Retinal pigment epithelial cell (primary cell): ENCODE measurements at regions not wholly inside any gene's neighbourhood (a gene's known extent, or its start where the extent isn't known, plus 50 kb on each side); places are given as distances from the start of the nearest gene placed in this dataset.
"Not testable (repeated sequence)": the region's sequence is repeated elsewhere in the genome, so short reads cannot be mapped to it uniquely, and the experiment has no call there.

ENCODE experiments used
- DNase-seq: peaks from one replicate; pipeline ENCODE4 v3.0.0-alpha.2; 2010; ENCODE audit warnings: low read depth
- H3K4me3 ChIP-seq: 2 replicates; pipeline ENCODE4 v1.5.1; 2011; ENCODE audit warnings: mild to moderate bottlenecking, low read length, control low read depth, moderate library complexity
- TF ChIP-seq, protein P1 (sequence below): conservative IDR thresholded peaks from 2 replicates; pipeline ENCODE4 v1.5.1; 2011; ENCODE audit warnings: low read depth, low read length, control low read depth, inconsistent platforms

DNA sequence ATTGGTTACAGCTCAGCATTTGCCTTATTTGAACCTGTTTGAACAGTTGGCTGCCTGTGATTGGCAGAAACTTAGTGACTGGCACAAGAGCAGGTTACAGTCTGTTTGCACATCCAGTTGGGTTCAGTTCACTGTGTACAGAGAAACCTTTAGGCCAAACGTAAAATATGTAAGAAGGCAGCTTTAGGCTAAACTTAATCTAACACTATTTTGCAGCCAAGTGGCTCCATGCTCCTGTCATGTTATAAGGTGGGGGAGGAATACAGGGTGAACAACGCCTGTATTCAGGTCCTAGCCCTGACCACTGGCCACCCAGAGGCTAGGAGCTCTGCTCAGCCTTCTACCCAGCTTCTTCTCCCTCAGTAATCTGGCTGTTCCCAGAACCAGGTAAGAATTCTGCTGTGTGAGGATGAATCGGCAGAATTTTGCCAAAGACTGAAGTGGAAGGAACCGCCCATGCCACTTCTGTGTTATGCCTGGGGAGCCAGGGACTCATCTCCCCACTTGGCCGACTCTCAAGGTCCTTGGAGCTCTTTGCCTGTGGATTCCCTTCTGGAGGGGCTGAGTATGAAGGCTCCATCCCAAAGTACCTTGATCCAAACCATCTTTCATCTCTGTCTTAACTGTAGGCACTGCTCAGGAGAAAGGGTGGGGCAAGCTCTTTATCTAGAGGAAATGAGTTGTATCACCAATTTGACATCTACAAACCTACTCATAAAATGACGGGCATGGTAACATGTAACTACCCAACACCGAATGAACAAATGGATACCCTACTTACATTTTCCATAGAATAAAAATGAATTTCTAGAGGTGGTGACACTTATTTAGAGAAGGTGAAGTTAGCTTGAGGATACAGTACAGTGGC, 164.4 kb upstream of the NAMPT start:
- no peak overlapping the region for H3K4me3 ChIP-seq
- no peak for DNase-seq
- TF ChIP-seq, protein P1, sequence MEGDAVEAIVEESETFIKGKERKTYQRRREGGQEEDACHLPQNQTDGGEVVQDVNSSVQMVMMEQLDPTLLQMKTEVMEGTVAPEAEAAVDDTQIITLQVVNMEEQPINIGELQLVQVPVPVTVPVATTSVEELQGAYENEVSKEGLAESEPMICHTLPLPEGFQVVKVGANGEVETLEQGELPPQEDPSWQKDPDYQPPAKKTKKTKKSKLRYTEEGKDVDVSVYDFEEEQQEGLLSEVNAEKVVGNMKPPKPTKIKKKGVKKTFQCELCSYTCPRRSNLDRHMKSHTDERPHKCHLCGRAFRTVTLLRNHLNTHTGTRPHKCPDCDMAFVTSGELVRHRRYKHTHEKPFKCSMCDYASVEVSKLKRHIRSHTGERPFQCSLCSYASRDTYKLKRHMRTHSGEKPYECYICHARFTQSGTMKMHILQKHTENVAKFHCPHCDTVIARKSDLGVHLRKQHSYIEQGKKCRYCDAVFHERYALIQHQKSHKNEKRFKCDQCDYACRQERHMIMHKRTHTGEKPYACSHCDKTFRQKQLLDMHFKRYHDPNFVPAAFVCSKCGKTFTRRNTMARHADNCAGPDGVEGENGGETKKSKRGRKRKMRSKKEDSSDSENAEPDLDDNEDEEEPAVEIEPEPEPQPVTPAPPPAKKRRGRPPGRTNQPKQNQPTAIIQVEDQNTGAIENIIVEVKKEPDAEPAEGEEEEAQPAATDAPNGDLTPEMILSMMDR = no peak

DNA sequence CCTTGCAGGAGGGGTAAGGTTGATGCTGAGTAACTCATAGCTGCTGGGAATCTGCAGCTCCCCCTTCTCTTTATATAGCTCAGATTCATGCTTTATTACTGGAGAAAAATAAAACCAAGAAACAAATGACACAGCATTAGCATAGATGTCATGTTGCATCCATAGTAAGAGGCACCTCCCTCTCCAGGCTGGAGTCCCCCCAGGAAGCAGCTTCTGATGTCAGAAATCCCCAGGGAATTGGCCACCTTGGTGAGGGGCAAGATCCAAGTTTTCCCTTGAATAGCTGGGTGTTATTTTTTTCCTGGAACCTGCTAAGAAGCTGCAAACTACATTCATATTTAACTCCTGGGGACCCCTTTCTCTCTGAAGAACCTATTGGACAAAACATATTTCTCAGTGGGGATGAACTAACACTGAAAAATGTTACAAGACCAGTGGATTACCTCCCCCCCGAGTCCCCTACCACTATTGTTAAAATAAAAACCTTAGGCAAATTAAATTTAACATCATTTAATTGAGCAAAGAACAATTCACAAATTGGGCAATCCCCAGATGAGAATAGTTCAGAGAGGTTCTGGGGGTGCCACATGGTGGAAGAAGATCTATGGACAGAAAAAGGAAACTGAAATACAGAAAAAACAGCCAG, 163.7 kb upstream of the NAMPT start:
- TF ChIP-seq, protein P1 = no peak
- no peak for DNase-seq
- no peak overlapping the region for H3K4me3 ChIP-seq

DNA sequence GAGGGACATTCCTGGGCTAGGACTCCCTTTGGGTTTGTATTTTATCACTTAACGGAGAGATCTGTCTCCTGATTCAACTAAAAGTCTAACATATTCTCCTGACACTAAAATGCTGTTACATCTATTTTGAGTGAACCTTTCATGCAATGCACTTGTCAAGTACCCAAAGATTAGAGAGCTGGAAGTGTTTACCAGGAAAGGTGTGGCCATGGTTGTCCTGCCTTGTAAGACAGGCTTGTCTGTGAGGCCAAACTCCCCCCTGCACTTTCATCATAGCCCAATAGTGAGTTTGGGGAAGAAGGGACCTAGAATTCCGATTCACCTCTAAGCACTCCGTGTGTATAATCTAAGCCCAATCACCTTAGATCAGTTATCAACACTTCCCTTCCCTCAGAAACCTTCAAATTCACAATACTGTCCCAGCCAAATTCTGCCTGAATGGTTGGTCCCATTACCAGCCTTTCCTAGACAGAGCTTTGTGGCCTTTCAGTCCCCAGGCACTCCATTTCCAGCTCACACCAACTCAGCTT, 162.6 kb upstream of the NAMPT start:
- H3K4me3 ChIP-seq = no peak overlapping the region
- TF ChIP-seq, protein P1 = no peak
- no peak for DNase-seq

DNA sequence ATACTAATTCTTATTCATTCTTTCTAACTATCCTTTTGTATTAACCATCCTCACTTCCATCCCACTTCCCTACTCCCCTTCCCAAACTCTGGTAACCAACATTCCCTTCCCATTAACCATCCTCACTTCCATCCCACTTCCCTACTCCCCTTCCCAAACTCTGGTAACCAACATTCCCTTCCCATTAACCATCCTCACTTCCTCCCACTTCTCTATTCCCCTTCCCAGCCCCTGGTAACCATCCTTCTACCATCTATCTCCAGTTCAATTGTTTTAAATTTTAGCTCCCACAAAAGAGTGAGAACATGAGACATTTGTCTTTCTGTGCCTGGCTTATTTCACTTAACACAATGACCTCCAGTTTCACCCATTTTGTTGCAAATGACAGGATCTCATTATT, 160.6 kb upstream of the NAMPT start:
- H3K4me3 ChIP-seq, DNase-seq: not testable (repeated sequence)

DNA sequence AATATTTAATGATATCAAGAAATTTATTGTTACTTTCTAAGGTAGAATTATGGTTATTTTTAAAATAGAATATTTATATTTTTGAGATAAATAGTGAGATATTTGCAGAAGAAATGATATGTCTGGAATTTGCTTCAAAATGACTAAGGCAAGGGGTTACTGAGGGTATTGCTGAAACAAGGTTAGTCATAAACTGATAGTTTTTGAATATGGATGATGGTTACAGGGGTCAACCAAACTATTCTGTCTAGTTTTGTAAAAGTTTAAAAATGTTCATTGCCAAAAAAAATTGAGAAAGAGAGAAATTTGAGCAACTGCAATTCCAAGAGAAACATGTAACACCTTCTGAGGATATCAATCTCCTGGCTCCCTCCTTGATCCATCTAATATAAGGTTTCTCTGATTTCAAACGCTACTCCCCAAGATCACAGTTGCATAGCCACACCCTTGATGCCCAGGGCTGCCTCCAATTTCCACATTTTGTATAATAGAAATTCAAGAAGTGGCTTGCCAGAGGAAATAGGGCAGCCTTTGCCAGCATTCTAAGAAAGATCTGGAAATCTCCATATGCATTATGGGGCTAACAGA, 159.4 kb upstream of the NAMPT start:
- DNase-seq = no peak
- no peak overlapping the region for H3K4me3 ChIP-seq
- TF ChIP-seq, protein P1 = no peak

DNA sequence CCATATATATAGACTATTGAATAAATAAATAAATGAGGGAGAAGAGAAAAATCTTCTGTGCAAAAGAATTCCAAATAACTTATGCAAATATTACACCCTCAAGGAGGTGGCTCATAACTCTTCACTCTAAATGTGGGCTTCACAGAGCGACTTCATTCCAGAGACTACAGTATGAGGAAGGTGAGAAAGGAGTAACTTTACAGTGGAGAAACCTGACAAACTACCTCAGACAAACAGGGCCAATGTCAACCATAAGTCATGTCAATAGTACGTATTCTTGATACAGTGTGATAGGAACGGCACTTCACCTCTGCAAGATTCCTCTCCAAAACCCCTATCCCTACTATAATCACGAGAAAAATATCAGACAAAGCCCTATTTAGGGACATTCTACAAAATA, 158.4 kb upstream of the NAMPT start:
- H3K4me3 ChIP-seq = no peak overlapping the region

DNA sequence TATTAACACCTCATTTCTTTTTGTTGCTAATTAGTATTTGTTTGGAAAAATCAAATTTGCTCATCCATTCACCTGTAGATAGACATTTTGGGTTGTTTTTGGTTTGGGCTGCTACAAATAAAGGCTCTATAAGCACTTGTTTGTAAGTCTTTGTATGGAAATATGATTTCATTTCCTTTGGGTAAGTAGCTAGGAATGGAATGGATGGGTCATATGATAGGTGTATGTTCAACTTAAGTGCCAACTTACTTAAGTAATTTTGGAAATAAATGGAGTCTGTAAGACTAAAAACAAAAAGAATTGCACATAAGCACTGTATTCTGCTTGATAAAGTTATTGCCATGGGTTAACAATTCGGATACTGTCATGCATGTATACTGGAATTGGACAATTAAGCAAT, 157.7 kb upstream of the NAMPT start:
- no peak for DNase-seq
- no peak overlapping the region for H3K4me3 ChIP-seq
- TF ChIP-seq, protein P1 = no peak

More for the DNA sequence above, 158.4 kb upstream of the NAMPT start:
- no peak for DNase-seq
- TF ChIP-seq, protein P1 = no peak

DNA sequence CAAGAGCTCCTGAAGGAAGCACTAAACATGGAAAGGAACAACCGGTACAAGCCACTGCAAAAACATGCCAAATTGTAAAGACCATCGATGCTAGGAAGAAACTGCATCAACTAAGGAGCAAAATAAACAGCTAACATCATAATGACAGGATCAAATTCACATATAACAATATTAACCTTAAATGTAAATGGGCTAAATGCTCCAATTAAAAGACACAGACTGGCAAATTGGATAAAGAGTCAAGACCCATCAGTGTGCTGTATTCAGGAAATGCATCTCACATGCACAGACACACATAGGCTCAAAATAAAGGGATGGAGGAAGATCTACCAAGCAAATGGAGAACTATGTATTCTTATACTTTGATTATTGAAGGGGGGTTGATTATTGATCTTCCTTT, 156.6 kb upstream of the NAMPT start:
- H3K4me3 ChIP-seq, DNase-seq: not testable (repeated sequence)

DNA sequence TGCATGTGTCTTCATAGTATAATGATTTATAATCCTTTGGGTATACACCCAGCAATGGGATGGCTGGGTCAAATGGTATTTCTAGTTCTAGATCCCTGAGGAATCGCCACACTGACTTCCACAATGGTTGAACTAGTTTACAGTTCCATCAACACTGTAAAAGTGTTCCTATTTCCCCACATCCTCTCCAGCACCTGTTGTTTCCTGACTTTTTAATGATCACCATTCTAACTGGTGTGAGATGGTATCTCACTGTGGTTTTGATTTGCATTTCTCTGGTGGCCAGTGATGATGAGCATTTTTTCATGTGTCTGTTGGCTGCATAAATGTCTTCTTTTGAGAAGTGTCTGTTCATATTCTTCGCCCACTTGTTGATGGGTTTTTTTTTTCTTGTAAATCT, 152.2 kb upstream of the NAMPT start:
- not testable (repeated sequence) for H3K4me3 ChIP-seq, DNase-seq
